ENCODE measurements at regions not wholly inside any gene's neighbourhood (a gene's known extent, or its start where the extent isn't known, plus 50 kb on each side); places are given as distances from the start of the nearest gene placed in this dataset.

GRCh38 chr2:19728125-19728524 lies 173.7 kb downstream of the TTC32 start:
- TF ChIP-seq, protein P1, sequence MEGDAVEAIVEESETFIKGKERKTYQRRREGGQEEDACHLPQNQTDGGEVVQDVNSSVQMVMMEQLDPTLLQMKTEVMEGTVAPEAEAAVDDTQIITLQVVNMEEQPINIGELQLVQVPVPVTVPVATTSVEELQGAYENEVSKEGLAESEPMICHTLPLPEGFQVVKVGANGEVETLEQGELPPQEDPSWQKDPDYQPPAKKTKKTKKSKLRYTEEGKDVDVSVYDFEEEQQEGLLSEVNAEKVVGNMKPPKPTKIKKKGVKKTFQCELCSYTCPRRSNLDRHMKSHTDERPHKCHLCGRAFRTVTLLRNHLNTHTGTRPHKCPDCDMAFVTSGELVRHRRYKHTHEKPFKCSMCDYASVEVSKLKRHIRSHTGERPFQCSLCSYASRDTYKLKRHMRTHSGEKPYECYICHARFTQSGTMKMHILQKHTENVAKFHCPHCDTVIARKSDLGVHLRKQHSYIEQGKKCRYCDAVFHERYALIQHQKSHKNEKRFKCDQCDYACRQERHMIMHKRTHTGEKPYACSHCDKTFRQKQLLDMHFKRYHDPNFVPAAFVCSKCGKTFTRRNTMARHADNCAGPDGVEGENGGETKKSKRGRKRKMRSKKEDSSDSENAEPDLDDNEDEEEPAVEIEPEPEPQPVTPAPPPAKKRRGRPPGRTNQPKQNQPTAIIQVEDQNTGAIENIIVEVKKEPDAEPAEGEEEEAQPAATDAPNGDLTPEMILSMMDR (IDR thresholded peaks at IDR 0.05; ENCODE audit: low read depth, low read length), result no peak
- no peak for TF ChIP-seq MAX (IDR thresholded peaks at IDR 0.05; ENCODE audit: low read depth, low read length)
